Neural crest cell (in vitro differentiated cells): ENCODE measurements at regions not wholly inside any gene's neighbourhood (a gene's known extent, or its start where the extent isn't known, plus 50 kb on each side); places are given as distances from the start of the nearest gene placed in this dataset.

Experiments
- DNase-seq: peaks from one replicate; pipeline ENCODE4 v3.0.0; 2021; ENCODE audit warnings: low read depth, mixed read lengths, low spot score
- H3K27ac Mint-ChIP-seq: one replicate; pipeline ENCODE4 v1.8.0; 2021; ENCODE audit warnings: mild to moderate bottlenecking, mixed read lengths; ENCODE audit not compliant: unreplicated experiment
- H3K27me3 Mint-ChIP-seq: 2 replicates; pipeline ENCODE4 v1.8.0; 2021; ENCODE audit warnings: low read depth, mild to moderate bottlenecking, mixed read lengths
- H3K36me3 Mint-ChIP-seq: 2 replicates; pipeline ENCODE4 v1.8.0; 2021; ENCODE audit warnings: low read depth, mild to moderate bottlenecking, mixed read lengths
- H3K4me1 Mint-ChIP-seq: 2 replicates; pipeline ENCODE4 v1.8.0; 2021; ENCODE audit warnings: mixed read lengths
- H3K4me3 Mint-ChIP-seq: one replicate; pipeline ENCODE4 v1.8.0; 2021; ENCODE audit warnings: mild to moderate bottlenecking, mixed read lengths
- H3K9me3 Mint-ChIP-seq: 2 replicates; pipeline ENCODE4 v1.8.0; 2021; ENCODE audit warnings: mixed read lengths
- CTCF ChIP-seq: fragments of 200-600 bp; sonication (generic); conservative IDR thresholded peaks from 2 replicates; pipeline ENCODE4 v1.5.0; 2021; ENCODE audit warnings: antibody characterized with exemption, mild to moderate bottlenecking

GRCh38 chr3:106083207-106083606, 214.4 kb upstream of the CBLB start:
- DNase-seq: no peak
- H3K27me3 Mint-ChIP-seq: no peaks in the 10 kb centered on the region
- H3K36me3 Mint-ChIP-seq: no peaks in the 10 kb centered on the region
- no peak overlapping the region for H3K27ac Mint-ChIP-seq
- H3K4me3 Mint-ChIP-seq: no peak overlapping the region
- H3K4me1 Mint-ChIP-seq: peaks cover 6% of the 10 kb centered on the region
- H3K9me3 Mint-ChIP-seq: no peaks in the 10 kb centered on the region
- TF ChIP-seq CTCF: no peak

- no peaks in the 10 kb centered on the region for H3K36me3 Mint-ChIP-seq
- peaks cover 6% of the 10 kb centered on the region for H3K4me1 Mint-ChIP-seq
- no peak overlapping the region for H3K27ac Mint-ChIP-seq
- no peak for TF ChIP-seq CTCF
- no peak for DNase-seq
- no peak overlapping the region for H3K4me3 Mint-ChIP-seq
- no peaks in the 10 kb centered on the region for H3K9me3 Mint-ChIP-seq
- no peaks in the 10 kb centered on the region for H3K27me3 Mint-ChIP-seq
Measured at GRCh38 chr3:106083854-106084253, 215.0 kb upstream of the CBLB start.

- Mint-ChIP-seq H3K9me3 (no peaks in the 10 kb centered on the region), H3K36me3 (no peaks in the 10 kb centered on the region), H3K27me3 (no peaks in the 10 kb centered on the region), H3K27ac (no peak overlapping the region), H3K4me3 (no peak overlapping the region), H3K4me1 (peaks cover 6% of the 10 kb centered on the region)
- TF ChIP-seq CTCF: no peak
- DNase-seq: no peak
Measured at GRCh38 chr3:106086038-106086437, 217.2 kb upstream of the CBLB start.

- H3K27ac Mint-ChIP-seq: no peak overlapping the region
- H3K27me3 Mint-ChIP-seq: no peaks in the 10 kb centered on the region
- H3K9me3 Mint-ChIP-seq: no peaks in the 10 kb centered on the region
- TF ChIP-seq CTCF: no peak
- peaks cover 6% of the 10 kb centered on the region for H3K4me1 Mint-ChIP-seq
- no peak overlapping the region for H3K4me3 Mint-ChIP-seq
- DNase-seq: no peak
- no peaks in the 10 kb centered on the region for H3K36me3 Mint-ChIP-seq
Measured at GRCh38 chr3:106086636-106087035, 217.8 kb upstream of the CBLB start.

GRCh38 chr3:106088304-106088703, 219.5 kb upstream of the CBLB start:
- H3K9me3 Mint-ChIP-seq: no peaks in the 10 kb centered on the region
- H3K36me3 Mint-ChIP-seq: no peaks in the 10 kb centered on the region
- no peaks in the 10 kb centered on the region for H3K27me3 Mint-ChIP-seq
- TF ChIP-seq CTCF: no peak
- no peak for DNase-seq
- no peak overlapping the region for H3K4me3 Mint-ChIP-seq
- H3K4me1 Mint-ChIP-seq: no peaks in the 10 kb centered on the region
- H3K27ac Mint-ChIP-seq: no peak overlapping the region

- no peak for TF ChIP-seq CTCF
- Mint-ChIP-seq H3K27ac (no peak overlapping the region), H3K9me3 (no peaks in the 10 kb centered on the region), H3K4me3 (no peak overlapping the region), H3K27me3 (no peaks in the 10 kb centered on the region), H3K4me1 (no peaks in the 10 kb centered on the region), H3K36me3 (no peaks in the 10 kb centered on the region)
- DNase-seq: no peak
Measured at GRCh38 chr3:106088899-106089298, 220.1 kb upstream of the CBLB start.
